Adrenal gland (tissue), 9 donors: ENCODE measurements at regions not wholly inside any gene's neighbourhood (a gene's known extent, or its start where the extent isn't known, plus 50 kb on each side); places are given as distances from the start of the nearest gene placed in this dataset.

Experiments
- DNase-seq, 7 donors: peaks; one replicate each; pipeline ENCODE4 v3.0.0-alpha.2; 2019 to 2020
- H3K27ac ChIP-seq, 5 donors: fragments of 200-600 bp; sonication (generic) in 4 of 5; 1 replicate in 3 of 5; 2 replicates in 2 of 5; pipeline versions ENCODE4 v1.5.1 to v1.8.0; 2016 to 2020; ENCODE audit warnings: mild to moderate bottlenecking in 1 of 5
- H3K27me3 ChIP-seq: fragments of 200-600 bp; 2 replicates; pipeline ENCODE4 v1.8.0; 2021
- H3K36me3 ChIP-seq, 2 donors: fragments of 200-600 bp; replicated peaks in 1 of 2; 1 replicate in 1 of 2; 2 replicates in 1 of 2; pipeline versions ENCODE4 v1.5.1 to v1.8.0; 2018 to 2022
- H3K4me1 ChIP-seq, 2 donors: fragments of 200-600 bp; replicated peaks in 1 of 2; 1 replicate in 1 of 2; 2 replicates in 1 of 2; pipeline versions ENCODE4 v1.5.1 to v1.8.0; 2018 to 2021
- H3K4me3 ChIP-seq, 4 donors: fragments of 200-600 bp; sonication (generic) in 3 of 4; one replicate each; pipeline ENCODE4 v1.5.1; 2016 to 2018
- H3K9me3 ChIP-seq, 3 donors: fragments of 200-600 bp; sonication (generic) in 1 of 3; replicated peaks in 1 of 3; 1 replicate in 2 of 3; 2 replicates in 1 of 3; pipeline versions ENCODE4 v1.5.1 to v1.8.0; 2016 to 2021
- POLR2A ChIP-seq, 2 donors: fragments of 450-650 bp; IDR thresholded peaks; one replicate each; pipeline ENCODE4 v1.6.1; 2017; ENCODE audit warnings: antibody characterized with exemption in 2 of 2, mild to moderate bottlenecking in 2 of 2, moderate library complexity in 1 of 2
- WGBS, 4 donors: extraction: QIAGEN DNeasy Blood & Tissue Kit in 2 of 4; methylation state at CpG; one replicate each; pipeline versions ENCODE4 v1.1.5 to v1.1.7; 2013 to 2017; 5-methylcytosine and 5-hydroxymethylcytosine counted together
- intact Hi-C, 2 donors: fragments of 100-400 bp; cut with DNase I; formaldehyde crosslinking; loops; one replicate each; pipeline versions ENCODE4 v1.14.1 to v1.15.0; 2022 to 2023
- TF ChIP-seq, protein P1 (sequence below), 6 experiments: fragments of 450-650 bp in 4 of 6; fragments of 200-600 bp in 2 of 6; sonication (generic) in 1 of 6; IDR thresholded peaks; 1 replicate in 5 of 6; 2 replicates in 1 of 6; pipeline versions ENCODE4 v1.5.1 to v1.8.0; 2016 to 2021; ENCODE audit warnings: antibody characterized with exemption in 6 of 6, mild to moderate bottlenecking in 2 of 6, moderate library complexity in 1 of 6
- donor health status: healthy with polysubstance abuse.
- donor health status: Bipolar disorder and iron deficiency.
- donor health status: DM: yes; HTN: yes; CAD: no.
- donor health status: DM: no; HTN: no; CAD: no.
- donor health status: DM: no; HTN: no; CAD: no.

DNA sequence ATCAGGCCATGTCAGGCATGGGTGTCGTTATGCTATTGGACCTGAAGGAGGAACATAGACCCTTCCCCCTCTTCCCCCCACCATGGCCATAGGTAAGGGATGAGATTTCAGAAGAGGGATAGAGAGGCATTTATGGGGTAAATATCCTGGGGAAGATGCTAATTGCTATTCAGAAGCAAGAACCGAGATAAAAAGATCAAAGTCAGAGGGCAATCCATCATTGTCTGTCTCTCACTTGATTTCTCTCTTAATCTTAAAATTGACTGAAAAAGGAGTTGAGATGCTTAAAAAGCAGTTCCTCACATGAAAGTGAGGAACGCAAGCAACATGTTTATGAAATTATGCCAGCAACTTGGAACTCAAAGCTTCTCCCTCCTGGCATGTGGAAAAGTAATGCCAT lies 212.0 kb downstream of the RPAP3 start:
- Histone ChIP-seq H3K9me3 (no peaks in the 10 kb centered on the region), H3K27ac (no peak overlapping the region), H3K36me3 (no peaks in the 10 kb centered on the region), H3K4me1 (no peaks in the 10 kb centered on the region), H3K4me3 (no peak overlapping the region), H3K27me3 (no peaks in the 10 kb centered on the region)
- no peak for DNase-seq
- 48 to 66% (median 54%) methylated on average over 3 of the region's 3 CpGs for WGBS, 4 donors
- intact Hi-C loops, result no loop called here
- no peak for TF ChIP-seq POLR2A (IDR thresholded peaks at IDR 0.05)
- TF ChIP-seq, protein P1, sequence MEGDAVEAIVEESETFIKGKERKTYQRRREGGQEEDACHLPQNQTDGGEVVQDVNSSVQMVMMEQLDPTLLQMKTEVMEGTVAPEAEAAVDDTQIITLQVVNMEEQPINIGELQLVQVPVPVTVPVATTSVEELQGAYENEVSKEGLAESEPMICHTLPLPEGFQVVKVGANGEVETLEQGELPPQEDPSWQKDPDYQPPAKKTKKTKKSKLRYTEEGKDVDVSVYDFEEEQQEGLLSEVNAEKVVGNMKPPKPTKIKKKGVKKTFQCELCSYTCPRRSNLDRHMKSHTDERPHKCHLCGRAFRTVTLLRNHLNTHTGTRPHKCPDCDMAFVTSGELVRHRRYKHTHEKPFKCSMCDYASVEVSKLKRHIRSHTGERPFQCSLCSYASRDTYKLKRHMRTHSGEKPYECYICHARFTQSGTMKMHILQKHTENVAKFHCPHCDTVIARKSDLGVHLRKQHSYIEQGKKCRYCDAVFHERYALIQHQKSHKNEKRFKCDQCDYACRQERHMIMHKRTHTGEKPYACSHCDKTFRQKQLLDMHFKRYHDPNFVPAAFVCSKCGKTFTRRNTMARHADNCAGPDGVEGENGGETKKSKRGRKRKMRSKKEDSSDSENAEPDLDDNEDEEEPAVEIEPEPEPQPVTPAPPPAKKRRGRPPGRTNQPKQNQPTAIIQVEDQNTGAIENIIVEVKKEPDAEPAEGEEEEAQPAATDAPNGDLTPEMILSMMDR (IDR thresholded peaks at IDR 0.05), result no peak

DNA sequence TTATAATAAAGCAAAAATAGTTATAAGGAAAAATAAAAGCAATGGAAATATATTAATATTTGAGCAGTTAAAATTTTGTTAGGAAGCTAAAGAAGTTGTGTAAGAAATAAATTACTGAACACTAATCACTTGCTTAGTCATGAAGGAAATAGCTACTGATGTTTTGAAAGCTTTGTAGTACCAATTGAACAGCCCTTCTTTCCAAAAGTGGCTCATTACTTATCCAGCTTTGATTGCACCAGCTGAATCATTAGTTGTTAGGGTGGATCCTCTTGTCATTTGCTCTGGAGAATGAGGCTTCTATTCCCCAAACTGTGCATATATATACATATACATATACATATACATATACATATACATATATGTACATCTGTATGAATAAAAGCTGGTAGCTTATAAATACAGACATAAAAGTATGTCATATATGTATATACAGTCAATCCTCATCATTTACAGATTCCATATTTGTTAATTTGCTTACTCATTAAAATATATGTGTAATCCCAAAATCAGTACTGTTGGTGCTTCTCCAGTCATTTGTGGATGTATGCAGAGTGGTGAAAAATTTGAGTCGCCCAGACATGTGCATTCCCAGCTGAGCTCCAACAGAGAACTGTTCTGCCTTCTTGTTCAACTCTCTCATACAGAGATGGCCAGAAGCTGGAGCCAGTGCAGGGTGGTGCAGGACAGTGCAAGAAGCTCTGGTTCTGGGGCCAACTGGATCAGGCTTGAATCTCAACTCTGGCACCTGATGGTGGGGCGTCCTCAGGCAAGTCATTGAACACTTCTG lies 214.1 kb downstream of the RPAP3 start:
- no peak overlapping the region for H3K27ac ChIP-seq
- TF ChIP-seq, protein P1 (IDR thresholded peaks at IDR 0.05), result no peak
- no peak for TF ChIP-seq POLR2A (IDR thresholded peaks at IDR 0.05)
- no peak for DNase-seq
- H3K4me3 ChIP-seq, result no peak overlapping the region
- no peaks in the 10 kb centered on the region for H3K27me3 ChIP-seq
- intact Hi-C loops, result no loop called here
- H3K4me1 ChIP-seq, result no peaks in the 10 kb centered on the region
- H3K9me3 ChIP-seq, result no peaks in the 10 kb centered on the region
- WGBS, 4 donors, result 55 to 66% (median 65%) methylated on average over 2 of the region's 2 CpGs
- H3K36me3 ChIP-seq, result no peaks in the 10 kb centered on the region

GRCh38 chr12:47488888-47489287 lies 216.9 kb downstream of the RPAP3 start:
- Histone ChIP-seq H3K36me3 (no peaks in the 10 kb centered on the region), H3K4me1 (no peaks in the 10 kb centered on the region), H3K4me3 (no peak overlapping the region), H3K27ac (no peak overlapping the region), H3K9me3 (no peaks in the 10 kb centered on the region), H3K27me3 (peaks cover 5% of the 10 kb centered on the region)
- 50 to 77% (median 68%) methylated on average over 1 of the region's 1 CpG for WGBS, 4 donors
- intact Hi-C loops, result no loop called here
- TF ChIP-seq POLR2A (IDR thresholded peaks at IDR 0.05), result no peak
- TF ChIP-seq, protein P1 (IDR thresholded peaks at IDR 0.05), result no peak
- DNase-seq, result no peak

GRCh38 chr12:47481041-47481440 lies 224.8 kb downstream of the RPAP3 start:
- Histone ChIP-seq H3K27me3 (peaks cover 5% of the 10 kb centered on the region), H3K4me1 (no peaks in the 10 kb centered on the region), H3K4me3 (no peak overlapping the region), H3K36me3 (no peaks in the 10 kb centered on the region), H3K9me3 (no peaks in the 10 kb centered on the region), H3K27ac (no peak overlapping the region)
- WGBS, 4 donors, result 39 to 61% (median 57%) methylated on average over 2 of the region's 2 CpGs
- intact Hi-C loops, result no loop called here
- no peak for TF ChIP-seq POLR2A (IDR thresholded peaks at IDR 0.05)
- TF ChIP-seq, protein P1 (IDR thresholded peaks at IDR 0.05), result no peak
- no peak for DNase-seq
